Small intestine (tissue), 7 donors: ENCODE measurements at regions not wholly inside any gene's neighbourhood (a gene's known extent, or its start where the extent isn't known, plus 50 kb on each side); places are given as distances from the start of the nearest gene placed in this dataset.
"Not testable (repeated sequence)": the region's sequence is repeated elsewhere in the genome, so short reads cannot be mapped to it uniquely, and the experiment has no call there.

Experiments
- DNase-seq, 2 donors: peaks; one replicate each; pipeline versions ENCODE4 v3.0.0 to v3.0.0-alpha.2; 2013
- FAIRE-seq: peaks from 2 replicates; lab custom pipeline; 2012; peaks lifted over from hg19 to GRCh38; lab: Jason Lieb, UNC
- H3K27ac ChIP-seq, 3 donors: one replicate each; pipeline ENCODE4 v1.5.1; 2013; ENCODE audit warnings: low read length in 2 of 3, mild to moderate bottlenecking in 2 of 3, control low read depth in 1 of 3, inconsistent platforms in 1 of 3, low read depth in 1 of 3, moderate library complexity in 1 of 3
- H3K27me3 ChIP-seq, 3 donors: one replicate each; pipeline ENCODE4 v1.6.1; 2013; ENCODE audit warnings: low read length in 3 of 3, inconsistent platforms in 1 of 3; ENCODE audit not compliant: control insufficient read depth in 3 of 3, insufficient read depth in 3 of 3
- H3K36me3 ChIP-seq, 3 donors: one replicate each; pipeline ENCODE4 v1.6.1; 2013; ENCODE audit warnings: low read length in 3 of 3, inconsistent platforms in 1 of 3, low read depth in 1 of 3, mild to moderate bottlenecking in 1 of 3, moderate library complexity in 1 of 3; ENCODE audit not compliant: control insufficient read depth in 3 of 3, insufficient read depth in 2 of 3
- H3K4me1 ChIP-seq, 3 donors: one replicate each; pipeline ENCODE4 v1.6.1; 2013; ENCODE audit warnings: low read length in 2 of 3, inconsistent platforms in 1 of 3, low read depth in 1 of 3, mild to moderate bottlenecking in 1 of 3, moderate library complexity in 1 of 3; ENCODE audit not compliant: control insufficient read depth in 3 of 3, insufficient read depth in 2 of 3
- H3K4me3 ChIP-seq, 3 donors: one replicate each; pipeline ENCODE4 v1.5.1; 2013; ENCODE audit warnings: low read length in 3 of 3, control low read depth in 1 of 3, inconsistent platforms in 1 of 3, low read depth in 1 of 3, mild to moderate bottlenecking in 1 of 3, moderate library complexity in 1 of 3
- H3K9me3 ChIP-seq, 2 donors: one replicate each; pipeline ENCODE4 v1.6.1; 2013; ENCODE audit warnings: low read depth in 1 of 2, low read length in 1 of 2; ENCODE audit not compliant: control insufficient read depth in 2 of 2, insufficient read depth in 1 of 2
- WGBS, 3 donors: extraction: QIAGEN DNeasy Blood & Tissue Kit; methylation state at CpG; one replicate each; pipeline ENCODE4 v1.1.7; 2013; 5-methylcytosine and 5-hydroxymethylcytosine counted together
- donor health status: healthy with polysubstance abuse.
- donor health status: control.
- donor health status: control.
- donor health status: Bipolar disorder and iron deficiency.
- donor health status: healthy.

DNA sequence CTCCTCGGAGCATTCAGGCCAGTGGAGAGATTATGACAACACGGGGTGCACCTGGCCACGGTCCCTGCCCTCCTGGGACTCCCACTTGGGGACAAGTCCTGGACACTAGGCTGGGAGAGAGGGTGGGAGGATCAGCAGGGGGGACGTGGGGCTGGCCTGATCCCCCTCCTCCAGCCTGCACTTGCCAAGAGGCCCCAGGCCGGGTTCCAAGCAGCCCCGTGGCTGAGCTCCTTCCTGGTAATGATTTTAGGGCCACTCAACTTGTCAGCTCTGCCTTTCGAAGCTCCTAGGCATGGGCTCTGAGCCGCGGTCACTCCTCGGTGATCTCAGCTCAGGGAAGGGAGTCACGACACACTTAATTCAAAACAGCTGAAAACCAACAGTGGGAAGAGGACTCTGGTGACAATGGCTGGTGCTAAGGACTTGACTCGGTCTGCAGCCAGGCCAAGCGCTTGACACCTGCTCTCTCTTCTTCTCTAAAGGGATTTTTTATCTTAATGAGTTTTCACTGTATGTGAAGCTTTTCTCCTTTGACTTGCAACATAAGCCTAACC, 161.7 kb downstream of the BMP7 start:
- Histone ChIP-seq H3K4me3 (no peak overlapping the region), H3K36me3 (no peaks in the 10 kb centered on the region), H3K27ac (no peak overlapping the region), H3K27me3 (no peaks in the 10 kb centered on the region), H3K4me1 (peaks cover 0 to 11% (median 0%) of the 10 kb centered on the region in 3 donors), H3K9me3 (no peaks in the 10 kb centered on the region)
- WGBS, 3 donors = 51 to 68% (median 62%) methylated on average over 13 of the region's 13 CpGs
- no peak for DNase-seq
- FAIRE-seq = no peak

DNA sequence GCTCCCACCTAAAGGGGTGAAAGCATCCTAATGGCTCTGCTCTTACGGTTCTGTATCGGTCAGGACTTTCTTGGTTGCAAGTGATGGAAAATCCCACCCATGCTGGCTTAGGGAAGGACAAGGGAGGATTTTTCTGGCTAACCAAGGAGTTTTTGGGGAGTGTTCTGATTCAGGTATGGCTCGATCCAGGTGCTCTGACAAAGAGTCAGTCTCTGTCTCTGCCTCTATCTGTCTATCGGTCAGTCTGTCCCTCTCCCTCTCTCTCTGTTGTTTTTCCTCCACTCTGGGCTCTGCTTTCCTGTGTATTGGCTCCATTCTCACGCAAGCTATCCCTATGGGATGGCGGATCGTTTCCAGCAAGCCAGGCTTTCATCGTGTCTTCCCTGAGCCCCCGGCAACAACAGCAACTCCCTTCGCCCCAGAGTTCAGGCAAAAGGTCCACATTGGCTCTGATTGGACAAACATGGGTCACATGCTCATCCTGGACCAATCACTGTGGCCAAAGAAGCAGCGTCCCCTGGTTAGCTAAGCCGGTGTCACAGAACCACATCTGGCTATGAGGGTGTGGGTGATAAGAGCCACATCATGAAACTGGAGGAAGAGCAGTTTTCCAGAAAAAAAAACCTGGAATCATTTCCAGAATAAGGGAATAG, 160.3 kb downstream of the BMP7 start:
- Histone ChIP-seq H3K9me3 (no peaks in the 10 kb centered on the region), H3K4me1 (peaks cover 0 to 11% (median 0%) of the 10 kb centered on the region in 3 donors), H3K36me3 (no peaks in the 10 kb centered on the region), H3K27ac (no peak overlapping the region), H3K4me3 (no peak overlapping the region), H3K27me3 (no peaks in the 10 kb centered on the region)
- FAIRE-seq (no peak), DNase-seq (no peak)
- WGBS, 3 donors = 72 to 85% (median 84%) methylated on average over 12 of the region's 12 CpGs

DNA sequence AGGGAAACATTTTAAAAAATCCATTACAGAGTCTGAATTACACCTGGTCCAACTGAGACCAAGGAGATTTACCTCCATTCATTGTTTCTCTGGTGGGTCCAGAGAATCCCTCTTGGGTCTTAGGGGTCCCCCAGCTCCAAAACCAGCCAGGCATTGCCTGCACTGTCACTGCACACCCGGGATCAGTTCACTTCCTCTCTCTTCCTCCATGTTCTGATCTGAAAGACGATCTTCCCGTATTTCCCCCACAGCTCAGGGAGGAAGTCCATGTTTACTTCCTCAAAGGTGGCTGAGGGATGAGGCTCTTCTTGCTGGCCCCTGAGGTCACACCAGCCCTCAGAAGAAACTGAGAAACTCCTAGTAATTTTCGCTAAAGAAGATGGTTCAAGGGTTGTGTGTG, 159.7 kb downstream of the BMP7 start:
- WGBS, 3 donors = 36 to 57% (median 39%) methylated on average over 4 of the region's 4 CpGs
- no peaks in the 10 kb centered on the region for H3K36me3 ChIP-seq
- FAIRE-seq = no peak

DNA sequence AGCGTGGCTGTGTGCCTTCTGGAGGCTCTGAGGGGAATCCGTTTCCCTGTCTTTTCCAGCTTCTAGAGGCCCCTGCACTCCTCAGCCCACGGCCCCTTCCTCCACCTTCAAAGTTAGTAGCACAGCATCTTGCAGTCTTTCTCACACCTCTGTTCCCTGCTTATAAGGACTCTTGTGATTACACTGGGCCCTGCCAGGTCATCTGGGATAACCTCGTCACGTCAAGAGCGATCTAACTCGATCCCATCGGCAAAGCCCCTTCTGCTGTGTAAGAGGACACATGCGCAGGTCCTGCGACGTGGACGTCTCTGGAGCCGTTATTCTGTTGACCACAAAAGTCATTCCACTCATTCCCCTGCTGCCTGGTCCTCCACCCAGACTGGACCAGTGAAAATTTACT, 159.2 kb downstream of the BMP7 start:
- H3K27me3 ChIP-seq = no peaks in the 10 kb centered on the region
- FAIRE-seq = no peak
- no peaks in the 10 kb centered on the region for H3K9me3 ChIP-seq
- H3K4me3 ChIP-seq = no peak overlapping the region
- no peak for DNase-seq
- H3K36me3 ChIP-seq = no peaks in the 10 kb centered on the region
- WGBS, 3 donors = 80 to 82% (median 80%) methylated on average over 13 of the region's 13 CpGs
- peaks cover 0 to 11% (median 0%) of the 10 kb centered on the region in 3 donors for H3K4me1 ChIP-seq
- H3K27ac ChIP-seq = no peak overlapping the region

More for the DNA sequence above, 159.7 kb downstream of the BMP7 start:
- Histone ChIP-seq H3K27ac (no peak overlapping the region), H3K9me3 (no peaks in the 10 kb centered on the region), H3K27me3 (no peaks in the 10 kb centered on the region), H3K4me3 (no peak overlapping the region), H3K4me1 (peaks cover 0 to 11% (median 0%) of the 10 kb centered on the region in 3 donors)
- no peak for DNase-seq

DNA sequence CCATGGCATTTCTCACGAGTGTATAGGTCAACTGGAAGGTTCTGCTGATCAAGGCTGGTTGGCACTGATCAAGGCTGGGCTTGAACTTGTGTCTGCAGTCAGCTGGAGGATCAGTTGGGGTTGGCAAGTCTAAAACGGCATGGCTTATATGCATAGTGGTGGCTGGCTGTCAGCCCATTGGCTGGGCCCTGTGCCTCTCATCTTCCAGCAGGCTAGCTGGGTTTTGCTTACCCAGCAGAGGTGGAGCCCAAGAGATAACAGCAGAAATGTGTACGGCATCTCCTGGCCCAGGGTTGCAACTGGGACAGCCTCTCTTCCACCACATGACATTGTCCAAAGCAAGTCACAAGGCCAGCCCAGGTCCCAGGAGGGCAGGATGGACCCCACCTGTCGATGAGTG, 158.2 kb downstream of the BMP7 start:
- FAIRE-seq (no peak), DNase-seq (peak in 1 of 2 donors; percentile 42)
- Histone ChIP-seq H3K27ac (no peak overlapping the region), H3K27me3 (no peaks in the 10 kb centered on the region), H3K4me1 (peaks cover 0 to 11% (median 0%) of the 10 kb centered on the region in 3 donors), H3K36me3 (no peaks in the 10 kb centered on the region), H3K9me3 (no peaks in the 10 kb centered on the region), H3K4me3 (no peak overlapping the region)
- 46 to 58% (median 48%) methylated on average over 4 of the region's 4 CpGs for WGBS, 3 donors

DNA sequence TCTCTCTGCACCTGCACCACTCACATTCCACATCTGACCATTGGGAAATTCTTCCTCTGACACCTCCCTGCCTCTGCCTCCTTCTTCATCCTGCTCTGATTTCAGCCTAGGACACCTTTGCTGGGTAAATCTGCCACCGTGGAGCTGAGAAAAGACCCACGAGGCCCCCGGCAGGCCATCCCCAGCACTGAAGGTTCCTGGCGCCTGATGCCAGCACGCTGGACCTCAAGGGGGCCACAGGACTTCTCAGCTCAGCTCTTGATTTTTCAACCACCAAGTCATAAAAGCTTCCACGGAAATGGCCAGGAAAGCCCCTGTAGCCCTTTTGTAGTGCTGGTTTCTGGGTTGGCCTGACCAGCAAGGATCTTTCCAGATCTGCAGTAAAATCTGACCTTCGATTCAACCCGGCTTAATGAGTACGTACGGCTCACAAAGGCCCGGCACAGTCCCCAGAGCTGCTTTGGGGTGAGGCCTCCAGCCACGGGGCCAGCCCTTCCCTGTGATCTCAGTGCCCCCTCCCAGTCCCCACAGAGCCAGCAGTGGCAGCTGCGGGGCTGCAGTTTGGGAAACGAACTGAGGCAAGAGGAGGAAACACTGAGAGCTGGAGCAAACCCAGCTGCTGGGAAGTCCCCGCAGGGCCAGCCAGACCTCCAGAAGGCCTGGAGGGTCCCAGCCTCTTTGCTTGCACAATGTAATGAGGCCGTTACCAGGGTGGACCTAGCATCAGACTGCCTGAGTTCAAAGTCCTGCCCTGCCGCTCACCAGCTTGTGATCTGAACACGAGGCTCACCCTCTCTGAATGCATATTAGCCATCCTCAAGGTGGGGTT, 157.5 kb downstream of the BMP7 start:
- Histone ChIP-seq H3K36me3 (no peaks in the 10 kb centered on the region), H3K4me3 (no peak overlapping the region), H3K27me3 (no peaks in the 10 kb centered on the region), H3K4me1 (peaks cover 0 to 11% (median 0%) of the 10 kb centered on the region in 3 donors), H3K9me3 (no peaks in the 10 kb centered on the region), H3K27ac (no peak overlapping the region)
- WGBS, 3 donors = 20 to 37% (median 34%) methylated on average over 18 of the region's 18 CpGs
- FAIRE-seq (no peak), DNase-seq (peak in 1 of 2 donors; percentile 77)

DNA sequence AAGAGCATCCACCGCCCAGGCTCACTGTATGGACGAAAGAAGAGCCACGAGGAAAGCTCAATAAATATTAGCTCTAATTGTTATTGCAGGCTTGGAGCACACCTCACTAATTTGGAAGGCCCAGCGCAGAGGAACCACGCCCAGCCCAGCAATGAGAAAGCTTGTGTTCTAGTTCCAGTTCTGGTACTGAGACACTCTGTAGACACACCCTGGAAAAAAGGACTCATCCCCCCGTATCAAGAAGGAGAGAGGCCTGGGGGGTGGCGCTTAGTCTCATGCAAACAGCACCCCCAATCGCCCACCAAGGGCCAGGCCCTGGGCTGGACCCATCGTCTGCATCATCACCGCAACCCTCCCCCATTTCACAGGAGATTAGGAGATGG, 156.9 kb downstream of the BMP7 start:
- 62 to 64% (median 63%) methylated on average over 10 of the region's 10 CpGs for WGBS, 3 donors
- H3K27ac ChIP-seq = no peak overlapping the region
- no peak for DNase-seq

DNA sequence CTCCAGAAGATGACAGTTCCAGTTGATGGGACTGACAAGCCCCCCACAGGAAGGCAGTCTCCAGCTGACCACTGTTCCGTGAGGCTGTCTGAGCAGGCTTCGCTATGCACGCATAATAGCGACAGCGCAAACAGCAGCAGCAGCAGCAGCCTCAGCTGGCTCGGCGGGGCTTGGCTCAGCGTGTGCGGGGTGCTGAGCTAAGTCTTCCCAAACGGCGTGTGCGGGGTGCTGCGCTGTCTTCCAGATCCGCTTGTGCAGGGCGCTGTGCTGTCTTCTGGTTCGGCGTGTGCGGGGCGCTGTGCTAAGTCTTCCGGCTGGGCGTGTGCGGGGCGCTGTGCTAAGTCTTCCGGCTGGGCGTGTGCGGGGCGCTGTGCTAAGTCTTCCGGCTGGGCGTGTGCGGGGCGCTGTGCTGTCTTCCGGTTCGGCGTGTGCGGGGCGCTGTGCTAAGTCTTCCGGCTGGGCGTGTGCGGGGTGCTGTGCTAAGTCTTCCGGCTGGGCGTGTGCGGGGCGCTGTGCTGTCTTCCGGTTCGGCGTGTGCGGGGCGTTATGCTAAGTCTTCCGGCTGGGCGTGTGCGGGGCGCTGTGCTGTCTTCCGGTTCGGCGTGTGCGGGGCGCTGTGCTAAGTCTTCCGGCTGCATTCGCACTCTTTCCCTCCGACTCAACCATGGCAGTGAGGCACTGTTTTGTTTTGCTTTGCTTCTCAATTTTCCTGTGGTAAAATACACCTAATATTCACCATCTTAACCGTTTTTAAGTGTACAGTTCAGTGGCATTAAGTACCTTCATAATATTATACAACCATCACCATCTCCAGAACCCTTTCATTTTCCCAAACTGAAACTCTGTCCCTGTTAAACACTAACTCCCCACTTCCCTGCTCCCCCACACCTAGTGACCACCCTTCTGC, 156.1 kb downstream of the BMP7 start:
- H3K4me3 ChIP-seq, H3K36me3 ChIP-seq, H3K9me3 ChIP-seq, DNase-seq, H3K27ac ChIP-seq, FAIRE-seq, H3K27me3 ChIP-seq: not testable (repeated sequence)
- peaks cover 0 to 11% (median 0%) of the 10 kb centered on the region in 3 donors for H3K4me1 ChIP-seq
- WGBS, 3 donors = 94 to 95% (median 95%) methylated on average over 41 to 61 of the region's 61 CpGs

More for the DNA sequence above, 156.9 kb downstream of the BMP7 start:
- Histone ChIP-seq H3K36me3 (no peaks in the 10 kb centered on the region), H3K9me3 (no peaks in the 10 kb centered on the region), H3K4me3 (no peak overlapping the region), H3K4me1 (peaks cover 0 to 11% (median 0%) of the 10 kb centered on the region in 3 donors), H3K27me3 (no peaks in the 10 kb centered on the region)
- FAIRE-seq = no peak
